IMR-90 (cell line): ENCODE measurements at regions not wholly inside any gene's neighbourhood (a gene's known extent, or its start where the extent isn't known, plus 50 kb on each side); places are given as distances from the start of the nearest gene placed in this dataset.

ENCODE experiments used
- ATAC-seq: fragments of 200-7000 bp; cut with Tn5 transposase; 2 replicates; pipeline ENCODE4 v1.9.1; 2020; ENCODE audit warnings: low read depth, mild to moderate bottlenecking, moderate library complexity
- BruUV-seq: library from RNA; stranded (reverse); fragments of 400-500 nt; replicated peaks from 2 replicates; lab custom pipeline; 2021; lab: Mats Ljungman, UMichigan
- CTCF ChIA-PET: fragments of 300-600 bp; formaldehyde crosslinking; extraction: SDS; loops from one replicate; lab custom pipeline; 2021; ENCODE audit warnings: antibody characterized with exemption; lab: Yijun Ruan, JAX
- POLR2A ChIA-PET: fragments of 300-600 bp; sonication (Branson Sonifier 250); formaldehyde crosslinking; loops from one replicate; lab custom pipeline; 2022; ENCODE audit warnings: antibody characterized with exemption; ENCODE audit not compliant: unreplicated experiment; lab: Charles Lee
- DNase-seq: peaks from one replicate; pipeline ENCODE4 v3.0.0; 2013
- H2AFZ ChIP-seq: replicated peaks from 2 replicates; pipeline ENCODE3; 2013; ENCODE audit warnings: low read length, mild to moderate bottlenecking; ENCODE audit not compliant: poor library complexity
- H2AK5ac ChIP-seq: 2 replicates; pipeline ENCODE4 v1.6.1; 2013; ENCODE audit warnings: low read depth, low read length, inconsistent platforms
- H2AK9ac ChIP-seq: replicated peaks from 2 replicates; pipeline ENCODE3; 2013; ENCODE audit warnings: mild to moderate bottlenecking, low read depth, low read length, moderate library complexity; ENCODE audit not compliant: poor library complexity
- H2BK120ac ChIP-seq: 2 replicates; pipeline ENCODE4 v1.6.1; 2013; ENCODE audit warnings: low read depth, low read length, inconsistent platforms
- H2BK15ac ChIP-seq: 3 replicates; pipeline ENCODE4 v1.6.1; 2013; ENCODE audit warnings: low read depth, low read length, inconsistent platforms
- H2BK20ac ChIP-seq: 2 replicates; pipeline ENCODE4 v1.6.1; 2013; ENCODE audit warnings: low read depth, mild to moderate bottlenecking, inconsistent platforms, low read length, moderate library complexity
- H2BK5ac ChIP-seq: 2 replicates; pipeline ENCODE4 v1.6.1; 2013; ENCODE audit warnings: mild to moderate bottlenecking, low read depth, low read length, inconsistent platforms; ENCODE audit not compliant: poor library complexity, severe bottlenecking
- H3K14ac ChIP-seq: replicated peaks from 2 replicates; pipeline ENCODE4 v1.6.1; 2013; ENCODE audit warnings: low read depth, low read length, inconsistent platforms
- H3K18ac ChIP-seq: 2 replicates; pipeline ENCODE4 v1.6.1; 2013; ENCODE audit warnings: low read depth, low read length, control low read depth
- H3K23ac ChIP-seq: 2 replicates; pipeline ENCODE4 v1.6.1; 2013; ENCODE audit warnings: low read depth, low read length, inconsistent platforms
- H3K27ac ChIP-seq: 2 replicates; pipeline ENCODE4 v1.5.1; 2013; ENCODE audit warnings: mild to moderate bottlenecking, control low read depth, low read length; ENCODE audit not compliant: insufficient read depth
- H3K27me3 ChIP-seq: 2 replicates; pipeline ENCODE4 v1.6.1; 2013; ENCODE audit warnings: low read length; ENCODE audit not compliant: control insufficient read depth, insufficient read depth
- H3K36me3 ChIP-seq: 2 replicates; pipeline ENCODE4 v1.6.1; 2013; ENCODE audit warnings: low read length, mixed read lengths; ENCODE audit not compliant: control insufficient read depth, insufficient read depth
- H3K4ac ChIP-seq: 2 replicates; pipeline ENCODE4 v1.6.1; 2013; ENCODE audit warnings: low read depth, low read length, inconsistent platforms
- H3K4me1 ChIP-seq: 2 replicates; pipeline ENCODE4 v1.6.1; 2013; ENCODE audit warnings: low read length, mixed read lengths; ENCODE audit not compliant: control insufficient read depth, insufficient read depth
- H3K4me2 ChIP-seq: 2 replicates; pipeline ENCODE4 v1.6.1; 2013; ENCODE audit warnings: low read depth, mild to moderate bottlenecking, control low read depth, low read length, moderate library complexity
- H3K4me3 ChIP-seq: 2 replicates; pipeline ENCODE4 v1.5.1; 2013; ENCODE audit warnings: low read depth, mild to moderate bottlenecking, control low read depth, low read length, moderate library complexity; ENCODE audit not compliant: insufficient read depth
- H3K56ac ChIP-seq: 2 replicates; pipeline ENCODE4 v1.6.1; 2013; ENCODE audit warnings: low read length, inconsistent platforms; ENCODE audit not compliant: insufficient read depth; ENCODE audit errors: extremely low read depth
- H3K79me1 ChIP-seq, 2 experiments: 2 replicates each; pipeline ENCODE4 v1.6.1; 2013; ENCODE audit warnings: low read length in 2 of 2, inconsistent platforms in 1 of 2, low read depth in 1 of 2
- H3K9ac ChIP-seq: 2 replicates; pipeline ENCODE4 v1.6.1; 2013; ENCODE audit warnings: low read depth, low read length, control low read depth
- H3K9me1 ChIP-seq: 2 replicates; pipeline ENCODE4 v1.6.1; 2013; ENCODE audit warnings: low read length, inconsistent platforms; ENCODE audit not compliant: insufficient read depth
- H3K9me3 ChIP-seq: 2 replicates; pipeline ENCODE4 v1.6.1; 2013; ENCODE audit warnings: low read length; ENCODE audit not compliant: control insufficient read depth, insufficient read depth
- H4K20me1 ChIP-seq: 2 replicates; pipeline ENCODE4 v1.6.1; 2013; ENCODE audit warnings: low read length, inconsistent platforms; ENCODE audit not compliant: insufficient read depth
- H4K5ac ChIP-seq: 2 replicates; pipeline ENCODE4 v1.6.1; 2013; ENCODE audit warnings: mild to moderate bottlenecking, low read depth, low read length, control low read depth
- H4K8ac ChIP-seq, 2 experiments: 2 replicates each; pipeline ENCODE4 v1.6.1; 2013; ENCODE audit warnings: low read depth in 2 of 2, low read length in 2 of 2, control low read depth in 1 of 2, inconsistent platforms in 1 of 2
- H4K91ac ChIP-seq: 2 replicates; pipeline ENCODE4 v1.6.1; 2013; ENCODE audit warnings: low read depth, low read length, inconsistent platforms; ENCODE audit not compliant: insufficient read depth
- CHD1 ChIP-seq: IDR thresholded peaks from 2 replicates; pipeline ENCODE4 v1.6.1; 2012; ENCODE audit warnings: low read depth, low read length, improper control_type of control experiment
- MAFK ChIP-seq: IDR thresholded peaks from 2 replicates; pipeline ENCODE4 v1.6.1; 2012; ENCODE audit warnings: low read depth, low read length, improper control_type of control experiment
- WGBS, 2 experiments: methylation state at CpG; one replicate each; pipeline versions ENCODE4 v1.1.5 to v1.1.7; 2013; ENCODE audit warnings: missing lambda C conversion rate in 2 of 2; ENCODE audit not compliant: insufficient read length in 1 of 2; ENCODE audit errors: extremely low coverage in 2 of 2; 5-methylcytosine and 5-hydroxymethylcytosine counted together
- dilution Hi-C: fragments of 300-500 bp; cut with HindIII; formaldehyde crosslinking; loops from one replicate; pipeline ENCODE4 v1.14.3; 2018; ENCODE audit warnings: low sequenced_read_pairs; ENCODE audit not compliant: unreplicated experiment
- in situ Hi-C: fragments of 300-500 bp; cut with MboI; formaldehyde crosslinking; loops from 3 replicates; pipeline ENCODE4 v1.14.3; 2019; ENCODE audit warnings: low sequenced_read_pairs, inconsistent platforms, mixed read lengths
- intact Hi-C: fragments of 100-400 bp; cut with micrococcal nuclease; formaldehyde crosslinking; loops from 2 replicates; pipeline ENCODE4 v1.10.0; 2022
- TF ChIP-seq, protein P1 (sequence below): conservative IDR thresholded peaks from 2 replicates; pipeline ENCODE4 v1.5.1; 2012; ENCODE audit warnings: mild to moderate bottlenecking, low read depth, low read length, improper control_type of control experiment

DNA sequence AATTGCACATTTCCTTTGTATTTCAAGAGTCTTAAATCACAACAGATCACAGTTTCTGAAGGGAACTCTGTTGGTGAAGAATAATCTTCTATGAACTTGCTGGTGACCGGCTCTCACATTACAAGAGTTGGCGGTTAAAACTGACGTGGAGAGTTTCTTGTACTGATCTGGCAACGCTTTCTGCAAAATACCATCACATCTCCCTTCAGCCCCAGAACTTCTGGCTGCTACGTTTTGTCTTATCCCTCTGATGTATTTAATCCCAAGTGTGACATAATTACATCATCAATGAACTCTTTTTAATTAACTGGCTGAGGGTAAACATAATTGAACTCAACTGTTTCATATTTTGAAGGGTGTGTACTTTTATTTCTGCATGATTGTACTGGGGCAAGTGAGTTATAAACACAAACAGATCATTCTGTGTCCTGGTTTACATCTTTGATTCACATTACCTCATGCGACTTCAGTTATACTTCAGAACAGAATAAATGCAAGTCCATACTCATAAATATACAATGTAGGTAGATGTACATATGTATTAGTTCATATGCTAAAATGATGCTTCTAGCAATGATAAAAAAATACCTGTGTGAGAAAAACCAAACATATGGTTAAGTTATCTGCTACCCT is 105.1 kb upstream of the NPVF start:
- Histone ChIP-seq H4K20me1 (no peaks in the 10 kb centered on the region), H3K27me3 (no peaks in the 10 kb centered on the region), H3K9ac (no peak overlapping the region), H3K56ac (no peak overlapping the region), H2BK5ac (no peak overlapping the region), H3K27ac (no peak overlapping the region), H3K4me3 (no peak overlapping the region), H3K14ac (no peak overlapping the region), H4K8ac (no peak overlapping the region), H2AK5ac (no peak overlapping the region), H3K18ac (no peak overlapping the region), H2BK15ac (no peak overlapping the region), H4K91ac (no peak overlapping the region), H2BK120ac (no peak overlapping the region), H3K23ac (no peak overlapping the region), H3K4me2 (no peak overlapping the region), H4K5ac (no peak overlapping the region), H2BK20ac (no peak overlapping the region), H3K9me1 (no peaks in the 10 kb centered on the region), H3K9me3 (no peaks in the 10 kb centered on the region), H3K4me1 (no peaks in the 10 kb centered on the region), H3K4ac (no peak overlapping the region), H2AK9ac (no peak overlapping the region), H2AFZ (no peak overlapping the region), H3K36me3 (no peaks in the 10 kb centered on the region), H3K79me1 (no peaks in the 10 kb centered on the region)
- ChIA-PET CTCF (no interaction called here), POLR2A (no interaction called here)
- DNase-seq (no peak), ATAC-seq (no peak)
- in situ Hi-C loops (no loop called here), intact Hi-C loops (no loop called here), dilution Hi-C loops (no loop called here)
- no TSS peak for BruUV-seq
- no peak for TF ChIP-seq CHD1
- TF ChIP-seq MAFK: no peak
- TF ChIP-seq, protein P1, sequence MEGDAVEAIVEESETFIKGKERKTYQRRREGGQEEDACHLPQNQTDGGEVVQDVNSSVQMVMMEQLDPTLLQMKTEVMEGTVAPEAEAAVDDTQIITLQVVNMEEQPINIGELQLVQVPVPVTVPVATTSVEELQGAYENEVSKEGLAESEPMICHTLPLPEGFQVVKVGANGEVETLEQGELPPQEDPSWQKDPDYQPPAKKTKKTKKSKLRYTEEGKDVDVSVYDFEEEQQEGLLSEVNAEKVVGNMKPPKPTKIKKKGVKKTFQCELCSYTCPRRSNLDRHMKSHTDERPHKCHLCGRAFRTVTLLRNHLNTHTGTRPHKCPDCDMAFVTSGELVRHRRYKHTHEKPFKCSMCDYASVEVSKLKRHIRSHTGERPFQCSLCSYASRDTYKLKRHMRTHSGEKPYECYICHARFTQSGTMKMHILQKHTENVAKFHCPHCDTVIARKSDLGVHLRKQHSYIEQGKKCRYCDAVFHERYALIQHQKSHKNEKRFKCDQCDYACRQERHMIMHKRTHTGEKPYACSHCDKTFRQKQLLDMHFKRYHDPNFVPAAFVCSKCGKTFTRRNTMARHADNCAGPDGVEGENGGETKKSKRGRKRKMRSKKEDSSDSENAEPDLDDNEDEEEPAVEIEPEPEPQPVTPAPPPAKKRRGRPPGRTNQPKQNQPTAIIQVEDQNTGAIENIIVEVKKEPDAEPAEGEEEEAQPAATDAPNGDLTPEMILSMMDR: no peak
- WGBS, 2 experiments: 33% methylated on average over 1 of the region's 6 CpGs; no CpG with 5 or more reads in 1 of the 2 experiments
